Uterus (tissue), 3 donors: ENCODE measurements at regions not wholly inside any gene's neighbourhood (a gene's known extent, or its start where the extent isn't known, plus 50 kb on each side); places are given as distances from the start of the nearest gene placed in this dataset.

Experiments used
- DNase-seq, 2 donors: peaks; one replicate each; pipeline ENCODE4 v3.0.0-alpha.2; 2019 to 2020
- H3K27ac ChIP-seq, 2 donors: fragments of 200-600 bp; sonication (generic); 1 replicate in 1 of 2; 2 replicates in 1 of 2; pipeline ENCODE4 v1.5.1; 2016 to 2018
- H3K27me3 ChIP-seq, 2 donors: fragments of 200-600 bp; sonication (generic); one replicate each; pipeline ENCODE4 v1.5.1; 2018 to 2019; ENCODE audit warnings: control low read depth in 1 of 2
- H3K36me3 ChIP-seq, 2 donors: fragments of 200-600 bp; sonication (generic); one replicate each; pipeline ENCODE4 v1.5.1; 2019; ENCODE audit warnings: control low read depth in 1 of 2
- H3K4me1 ChIP-seq, 2 donors: fragments of 200-600 bp; sonication (generic); one replicate each; pipeline ENCODE4 v1.5.1; 2018 to 2019; ENCODE audit warnings: control low read depth in 1 of 2
- H3K4me3 ChIP-seq, 2 donors: fragments of 200-600 bp; sonication (generic); 1 replicate in 1 of 2; 2 replicates in 1 of 2; pipeline ENCODE4 v1.5.1; 2018 to 2019; ENCODE audit warnings: mild to moderate bottlenecking in 1 of 2
- H3K9me3 ChIP-seq, 2 donors: fragments of 200-600 bp; sonication (generic); one replicate each; pipeline ENCODE4 v1.5.1; 2019; ENCODE audit warnings: control low read depth in 1 of 2
- POLR2A ChIP-seq, 2 donors: fragments of 450-650 bp; IDR thresholded peaks; one replicate each; pipeline ENCODE4 v1.6.1; 2016; ENCODE audit warnings: antibody characterized with exemption in 2 of 2, mild to moderate bottlenecking in 1 of 2, moderate library complexity in 1 of 2
- intact Hi-C: fragments of 100-400 bp; cut with DNase I; formaldehyde crosslinking; loops from one replicate; pipeline ENCODE4 v1.15.1; 2023; ENCODE audit warnings: low total_unique reads
- TF ChIP-seq, protein P1 (sequence below), 4 experiments: fragments of 200-600 bp in 2 of 4; fragments of 450-650 bp in 2 of 4; sonication (generic) in 2 of 4; IDR thresholded peaks; one replicate each; pipeline ENCODE4 v1.5.1; 2016 to 2019; ENCODE audit warnings: antibody characterized with exemption in 4 of 4, mild to moderate bottlenecking in 2 of 4, moderate library complexity in 1 of 4
- donor health status: DM: yes; HTN: yes; CAD: no.

DNA sequence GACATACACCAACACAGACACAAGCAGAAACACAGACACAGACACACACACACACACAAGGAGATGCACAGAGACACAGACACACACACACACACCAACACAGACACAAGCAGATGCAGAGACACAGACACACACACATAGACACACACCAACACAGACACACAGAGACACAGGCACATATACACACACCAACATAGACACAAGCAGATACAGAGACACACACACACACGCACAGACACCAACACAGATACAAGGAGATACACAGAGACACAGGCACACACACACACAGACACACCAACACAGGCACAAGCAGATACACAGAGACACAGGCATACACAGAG, 347.2 kb upstream of the KLF6 start:
- intact Hi-C loops: no loop called here
- Histone ChIP-seq H3K27me3 (no peaks in the 10 kb centered on the region), H3K4me1 (no peaks in the 10 kb centered on the region), H3K9me3 (no peaks in the 10 kb centered on the region), H3K27ac (peak overlapping the region; percentile 29 to 46), H3K4me3 (no peak overlapping the region), H3K36me3 (no peaks in the 10 kb centered on the region)
- no peak for DNase-seq
- TF ChIP-seq POLR2A (IDR thresholded peaks at IDR 0.05): no peak
- TF ChIP-seq, protein P1, sequence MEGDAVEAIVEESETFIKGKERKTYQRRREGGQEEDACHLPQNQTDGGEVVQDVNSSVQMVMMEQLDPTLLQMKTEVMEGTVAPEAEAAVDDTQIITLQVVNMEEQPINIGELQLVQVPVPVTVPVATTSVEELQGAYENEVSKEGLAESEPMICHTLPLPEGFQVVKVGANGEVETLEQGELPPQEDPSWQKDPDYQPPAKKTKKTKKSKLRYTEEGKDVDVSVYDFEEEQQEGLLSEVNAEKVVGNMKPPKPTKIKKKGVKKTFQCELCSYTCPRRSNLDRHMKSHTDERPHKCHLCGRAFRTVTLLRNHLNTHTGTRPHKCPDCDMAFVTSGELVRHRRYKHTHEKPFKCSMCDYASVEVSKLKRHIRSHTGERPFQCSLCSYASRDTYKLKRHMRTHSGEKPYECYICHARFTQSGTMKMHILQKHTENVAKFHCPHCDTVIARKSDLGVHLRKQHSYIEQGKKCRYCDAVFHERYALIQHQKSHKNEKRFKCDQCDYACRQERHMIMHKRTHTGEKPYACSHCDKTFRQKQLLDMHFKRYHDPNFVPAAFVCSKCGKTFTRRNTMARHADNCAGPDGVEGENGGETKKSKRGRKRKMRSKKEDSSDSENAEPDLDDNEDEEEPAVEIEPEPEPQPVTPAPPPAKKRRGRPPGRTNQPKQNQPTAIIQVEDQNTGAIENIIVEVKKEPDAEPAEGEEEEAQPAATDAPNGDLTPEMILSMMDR (IDR thresholded peaks at IDR 0.05): no peak

DNA sequence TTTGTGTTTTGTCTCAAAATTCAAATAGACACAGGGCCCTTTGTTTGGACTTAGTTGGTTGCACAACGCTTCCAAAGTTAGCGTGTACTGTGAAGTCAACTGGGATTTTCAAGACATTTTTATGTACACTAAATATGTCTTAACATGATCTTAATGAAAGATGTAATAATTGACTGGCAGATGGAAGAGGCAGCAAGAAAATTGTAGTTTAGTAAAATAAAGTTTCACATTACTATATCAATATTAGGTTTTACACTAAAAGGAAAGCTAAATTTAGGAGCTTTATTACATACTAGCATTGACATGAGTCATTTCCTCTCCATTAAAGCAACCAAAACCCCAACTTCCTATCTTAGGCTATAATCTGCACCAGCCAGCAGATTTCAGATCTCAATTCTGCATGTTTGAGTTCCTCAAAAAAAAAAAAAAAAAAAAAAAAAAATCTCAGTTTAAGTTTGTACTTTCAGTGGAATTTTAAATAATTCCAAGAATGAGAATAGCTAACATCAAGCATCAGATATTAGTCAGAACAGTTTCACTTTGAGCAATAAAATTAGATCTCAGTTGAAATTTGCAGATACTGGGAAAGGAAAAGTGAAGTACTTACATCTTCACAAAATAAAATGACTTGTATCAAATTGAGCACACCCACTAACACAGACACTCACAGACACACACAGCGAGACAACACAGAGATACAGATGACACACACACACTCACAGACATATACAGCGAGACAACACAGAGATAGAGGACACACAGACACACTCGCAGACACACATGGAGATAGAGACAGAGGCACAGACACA, 346.6 kb upstream of the KLF6 start:
- no peaks in the 10 kb centered on the region for H3K27me3 ChIP-seq
- TF ChIP-seq, protein P1 (IDR thresholded peaks at IDR 0.05): no peak
- no peak for TF ChIP-seq POLR2A (IDR thresholded peaks at IDR 0.05)
- intact Hi-C loops: no loop called here
- no peaks in the 10 kb centered on the region for H3K36me3 ChIP-seq
- DNase-seq: no peak
- no peak overlapping the region for H3K4me3 ChIP-seq
- no peaks in the 10 kb centered on the region for H3K9me3 ChIP-seq
- H3K27ac ChIP-seq: peak overlapping the region; percentile 29 to 46
- H3K4me1 ChIP-seq: no peaks in the 10 kb centered on the region

DNA sequence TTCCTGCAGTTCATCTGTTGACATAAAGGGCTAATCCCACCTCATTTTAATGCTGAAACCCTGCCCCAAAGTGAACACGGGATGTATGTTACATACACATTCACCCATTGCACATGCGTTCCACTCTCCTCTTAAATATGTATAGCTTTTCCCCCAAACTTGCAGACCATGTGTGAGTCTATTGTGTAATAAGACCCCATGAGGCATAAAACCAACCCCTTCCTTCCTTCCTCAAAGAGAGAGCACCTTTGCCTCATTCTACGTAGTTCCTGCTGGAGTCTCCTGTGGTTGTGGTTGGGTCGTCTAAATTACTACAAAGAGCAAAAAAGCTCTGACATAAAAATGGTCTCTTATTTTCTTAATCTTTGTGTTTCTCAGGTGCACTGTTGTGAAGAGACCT, 345.7 kb upstream of the KLF6 start:
- Histone ChIP-seq H3K9me3 (no peaks in the 10 kb centered on the region), H3K36me3 (no peaks in the 10 kb centered on the region), H3K4me3 (no peak overlapping the region), H3K4me1 (no peaks in the 10 kb centered on the region), H3K27ac (peak overlapping the region in 1 of 2 donors; percentile 19), H3K27me3 (no peaks in the 10 kb centered on the region)
- intact Hi-C loops: no loop called here
- TF ChIP-seq POLR2A (IDR thresholded peaks at IDR 0.05): no peak
- TF ChIP-seq, protein P1 (IDR thresholded peaks at IDR 0.05): no peak
- DNase-seq: no peak

DNA sequence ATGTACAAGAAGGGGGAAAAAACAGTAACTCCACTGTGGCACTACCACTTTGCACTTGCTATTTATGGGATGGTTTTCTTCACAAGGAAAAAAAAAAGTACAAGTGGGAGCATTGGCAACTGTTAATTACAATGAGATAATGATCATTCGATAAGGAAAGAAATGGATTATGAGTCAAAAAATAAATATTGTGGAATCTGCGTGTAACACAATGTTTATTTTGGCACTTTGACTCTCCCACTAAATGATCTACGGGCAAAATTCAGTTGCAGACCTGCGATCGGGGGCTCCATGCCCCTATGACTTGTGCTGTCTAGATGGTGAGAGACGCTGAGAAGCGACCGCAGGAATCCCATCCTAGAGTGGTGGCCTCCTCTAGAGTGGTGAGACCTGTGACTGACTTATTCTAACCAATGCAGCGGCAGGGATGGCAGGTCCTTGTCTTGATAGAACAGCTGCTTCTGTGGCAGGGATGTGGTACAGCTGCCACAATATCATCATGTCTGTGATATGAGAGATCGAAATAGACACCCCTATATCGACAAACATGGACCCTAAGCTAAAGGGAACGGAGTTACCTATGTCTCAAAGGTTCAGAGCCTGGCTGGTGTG, 345.0 kb upstream of the KLF6 start:
- no peaks in the 10 kb centered on the region for H3K9me3 ChIP-seq
- no peaks in the 10 kb centered on the region for H3K36me3 ChIP-seq
- no peak for TF ChIP-seq POLR2A (IDR thresholded peaks at IDR 0.05)
- TF ChIP-seq, protein P1 (IDR thresholded peaks at IDR 0.05): no peak
- intact Hi-C loops: no loop called here
- no peaks in the 10 kb centered on the region for H3K4me1 ChIP-seq
- no peak overlapping the region for H3K27ac ChIP-seq
- no peaks in the 10 kb centered on the region for H3K27me3 ChIP-seq
- no peak for DNase-seq
- no peak overlapping the region for H3K4me3 ChIP-seq

DNA sequence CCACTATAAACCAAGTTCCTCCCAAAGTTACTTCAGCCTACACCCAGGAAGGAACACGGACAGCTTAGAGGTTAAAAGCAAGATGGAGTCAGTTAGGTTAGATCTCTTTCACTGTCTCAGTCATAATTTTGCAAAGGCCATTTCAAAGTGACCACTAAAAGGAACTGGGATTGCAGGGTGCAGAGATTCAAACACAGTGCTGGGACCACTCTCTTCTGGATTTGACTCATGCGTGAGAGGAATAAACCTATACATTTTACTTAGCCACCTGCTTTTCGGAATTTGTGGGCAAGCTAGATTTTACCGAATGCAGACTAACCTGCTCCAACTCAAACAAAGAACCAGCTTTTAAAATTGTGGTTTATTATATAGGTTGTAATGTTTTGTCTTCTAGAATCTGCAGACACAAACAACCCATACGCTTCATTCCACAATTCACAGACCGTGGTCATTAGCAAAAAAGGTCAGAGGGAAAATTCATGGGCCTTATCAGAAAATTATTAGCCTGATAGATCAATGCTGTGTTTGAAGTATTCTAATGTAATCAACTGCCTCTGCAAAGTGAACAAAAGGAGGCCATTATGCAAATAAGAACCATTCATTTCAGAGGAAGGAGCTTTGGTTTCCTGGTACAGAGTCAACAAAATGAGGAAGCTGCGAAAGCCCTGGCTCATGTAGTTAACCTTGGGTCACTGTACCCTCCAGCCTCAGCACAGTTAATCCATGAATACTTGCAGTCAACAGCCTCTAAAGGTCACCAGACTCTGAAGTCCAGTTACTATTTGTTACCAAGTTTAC, 342.7 kb upstream of the KLF6 start:
- TF ChIP-seq, protein P1 (IDR thresholded peaks at IDR 0.05): no peak
- no peak for TF ChIP-seq POLR2A (IDR thresholded peaks at IDR 0.05)
- H3K4me3 ChIP-seq: no peak overlapping the region
- H3K27ac ChIP-seq: no peak overlapping the region
- no peaks in the 10 kb centered on the region for H3K4me1 ChIP-seq
- H3K27me3 ChIP-seq: no peaks in the 10 kb centered on the region
- no peak for DNase-seq
- no peaks in the 10 kb centered on the region for H3K9me3 ChIP-seq
- no peaks in the 10 kb centered on the region for H3K36me3 ChIP-seq
- intact Hi-C loops: no loop called here
